ENCODE measurements at regions not wholly inside any gene's neighbourhood (a gene's known extent, or its start where the extent isn't known, plus 50 kb on each side); places are given as distances from the start of the nearest gene placed in this dataset.

- no peaks in the 10 kb centered on the region for H3K36me3 ChIP-seq (ENCODE audit: control insufficient read depth, insufficient read depth, low read length)
- no peak overlapping the region for H3K27ac ChIP-seq (ENCODE audit: insufficient read depth, low read depth, low read length, poor library complexity, severe bottlenecking)
- H3K9me3 ChIP-seq (ENCODE audit: control insufficient read depth, low read length) = no peaks in the 10 kb centered on the region
- 38 to 40% methylated on average over 11 of the region's 11 CpGs for WGBS, 2 experiments
- H3K27me3 ChIP-seq (ENCODE audit: control insufficient read depth, insufficient read depth, low read length, poor library complexity, severe bottlenecking) = no peaks in the 10 kb centered on the region
- H3K4me3 ChIP-seq (ENCODE audit: insufficient read depth, low read depth, low read length) = no peak overlapping the region
- H3K4me1 ChIP-seq (ENCODE audit: control insufficient read depth, insufficient read depth, low read length) = peaks cover 41% of the 10 kb centered on the region
These were observed 66.1 kb upstream of the MLN start for GRCh38 chr6:33869826-33870423.

- H3K4me3 ChIP-seq (ENCODE audit: insufficient read depth, low read depth, low read length) = no peak overlapping the region
- 89 to 92% methylated on average over 5 of the region's 5 CpGs for WGBS, 2 experiments
- H3K36me3 ChIP-seq (ENCODE audit: control insufficient read depth, insufficient read depth, low read length) = no peaks in the 10 kb centered on the region
- H3K9me3 ChIP-seq (ENCODE audit: control insufficient read depth, low read length) = no peaks in the 10 kb centered on the region
- peaks cover 41% of the 10 kb centered on the region for H3K4me1 ChIP-seq (ENCODE audit: control insufficient read depth, insufficient read depth, low read length)
- no peak overlapping the region for H3K27ac ChIP-seq (ENCODE audit: insufficient read depth, low read depth, low read length, poor library complexity, severe bottlenecking)
- no peaks in the 10 kb centered on the region for H3K27me3 ChIP-seq (ENCODE audit: control insufficient read depth, insufficient read depth, low read length, poor library complexity, severe bottlenecking)
These were observed 65.3 kb upstream of the MLN start for GRCh38 chr6:33869121-33869520.

- Histone ChIP-seq H3K36me3 (ENCODE audit: control insufficient read depth, insufficient read depth, low read length) (no peaks in the 10 kb centered on the region), H3K27me3 (ENCODE audit: control insufficient read depth, insufficient read depth, low read length, poor library complexity, severe bottlenecking) (no peaks in the 10 kb centered on the region), H3K27ac (ENCODE audit: insufficient read depth, low read depth, low read length, poor library complexity, severe bottlenecking) (no peak overlapping the region), H3K4me3 (ENCODE audit: insufficient read depth, low read depth, low read length) (no peak overlapping the region), H3K9me3 (ENCODE audit: control insufficient read depth, low read length) (no peaks in the 10 kb centered on the region), H3K4me1 (ENCODE audit: control insufficient read depth, insufficient read depth, low read length) (peaks cover 41% of the 10 kb centered on the region)
- 94 to 96% methylated on average over 3 of the region's 3 CpGs for WGBS, 2 experiments
These were observed 64.3 kb upstream of the MLN start for GRCh38 chr6:33868141-33868540.

GRCh38 chr6:33865478-33866077, 61.8 kb upstream of the MLN start:
- 86 to 93% methylated on average over 4 of the region's 4 CpGs for WGBS, 2 experiments
- H3K36me3 ChIP-seq (ENCODE audit: control insufficient read depth, insufficient read depth, low read length) = no peaks in the 10 kb centered on the region

GRCh38 chr6:33863723-33864440, 60.1 kb upstream of the MLN start:
- Histone ChIP-seq H3K4me1 (ENCODE audit: control insufficient read depth, insufficient read depth, low read length) (peaks cover 1% of the 10 kb centered on the region), H3K4me3 (ENCODE audit: insufficient read depth, low read depth, low read length) (no peak overlapping the region), H3K36me3 (ENCODE audit: control insufficient read depth, insufficient read depth, low read length) (no peaks in the 10 kb centered on the region), H3K9me3 (ENCODE audit: control insufficient read depth, low read length) (no peaks in the 10 kb centered on the region), H3K27ac (ENCODE audit: insufficient read depth, low read depth, low read length, poor library complexity, severe bottlenecking) (no peak overlapping the region), H3K27me3 (ENCODE audit: control insufficient read depth, insufficient read depth, low read length, poor library complexity, severe bottlenecking) (no peaks in the 10 kb centered on the region)
- 92% methylated on average over 6 of the region's 6 CpGs for WGBS, 2 experiments

More at GRCh38 chr6:33865478-33866077, 61.8 kb upstream of the MLN start:
- Histone ChIP-seq H3K4me3 (ENCODE audit: insufficient read depth, low read depth, low read length) (no peak overlapping the region), H3K27me3 (ENCODE audit: control insufficient read depth, insufficient read depth, low read length, poor library complexity, severe bottlenecking) (no peaks in the 10 kb centered on the region), H3K9me3 (ENCODE audit: control insufficient read depth, low read length) (no peaks in the 10 kb centered on the region), H3K4me1 (ENCODE audit: control insufficient read depth, insufficient read depth, low read length) (peaks cover 18% of the 10 kb centered on the region), H3K27ac (ENCODE audit: insufficient read depth, low read depth, low read length, poor library complexity, severe bottlenecking) (no peak overlapping the region)

GRCh38 chr6:33863084-33863483, 59.3 kb upstream of the MLN start:
- H3K36me3 ChIP-seq (ENCODE audit: control insufficient read depth, insufficient read depth, low read length) = no peaks in the 10 kb centered on the region
- H3K27ac ChIP-seq (ENCODE audit: insufficient read depth, low read depth, low read length, poor library complexity, severe bottlenecking) = no peak overlapping the region
- H3K27me3 ChIP-seq (ENCODE audit: control insufficient read depth, insufficient read depth, low read length, poor library complexity, severe bottlenecking) = no peaks in the 10 kb centered on the region
- no peaks in the 10 kb centered on the region for H3K9me3 ChIP-seq (ENCODE audit: control insufficient read depth, low read length)
- H3K4me1 ChIP-seq (ENCODE audit: control insufficient read depth, insufficient read depth, low read length) = no peaks in the 10 kb centered on the region
- 92 to 94% methylated on average over 6 of the region's 6 CpGs for WGBS, 2 experiments
- no peak overlapping the region for H3K4me3 ChIP-seq (ENCODE audit: insufficient read depth, low read depth, low read length)

GRCh38 chr6:33862536-33862935, 58.7 kb upstream of the MLN start:
- H3K27ac ChIP-seq (ENCODE audit: insufficient read depth, low read depth, low read length, poor library complexity, severe bottlenecking) = no peak overlapping the region
- no peaks in the 10 kb centered on the region for H3K27me3 ChIP-seq (ENCODE audit: control insufficient read depth, insufficient read depth, low read length, poor library complexity, severe bottlenecking)
- H3K4me3 ChIP-seq (ENCODE audit: insufficient read depth, low read depth, low read length) = no peak overlapping the region
- WGBS, 2 experiments = 95 to 96% methylated on average over 4 of the region's 4 CpGs
- no peaks in the 10 kb centered on the region for H3K9me3 ChIP-seq (ENCODE audit: control insufficient read depth, low read length)
- no peaks in the 10 kb centered on the region for H3K4me1 ChIP-seq (ENCODE audit: control insufficient read depth, insufficient read depth, low read length)
- no peaks in the 10 kb centered on the region for H3K36me3 ChIP-seq (ENCODE audit: control insufficient read depth, insufficient read depth, low read length)

GRCh38 chr6:33861722-33862121, 57.9 kb upstream of the MLN start:
- no peaks in the 10 kb centered on the region for H3K27me3 ChIP-seq (ENCODE audit: control insufficient read depth, insufficient read depth, low read length, poor library complexity, severe bottlenecking)
- H3K4me3 ChIP-seq (ENCODE audit: insufficient read depth, low read depth, low read length) = no peak overlapping the region
- H3K27ac ChIP-seq (ENCODE audit: insufficient read depth, low read depth, low read length, poor library complexity, severe bottlenecking) = no peak overlapping the region
- WGBS, 2 experiments = 89 to 93% methylated on average over 2 of the region's 2 CpGs
- no peaks in the 10 kb centered on the region for H3K36me3 ChIP-seq (ENCODE audit: control insufficient read depth, insufficient read depth, low read length)
- H3K9me3 ChIP-seq (ENCODE audit: control insufficient read depth, low read length) = no peaks in the 10 kb centered on the region
- H3K4me1 ChIP-seq (ENCODE audit: control insufficient read depth, insufficient read depth, low read length) = no peaks in the 10 kb centered on the region

- Histone ChIP-seq H3K27ac (ENCODE audit: insufficient read depth, low read depth, low read length, poor library complexity, severe bottlenecking) (no peak overlapping the region), H3K9me3 (ENCODE audit: control insufficient read depth, low read length) (no peaks in the 10 kb centered on the region), H3K4me3 (ENCODE audit: insufficient read depth, low read depth, low read length) (no peak overlapping the region), H3K36me3 (ENCODE audit: control insufficient read depth, insufficient read depth, low read length) (no peaks in the 10 kb centered on the region), H3K4me1 (ENCODE audit: control insufficient read depth, insufficient read depth, low read length) (no peaks in the 10 kb centered on the region), H3K27me3 (ENCODE audit: control insufficient read depth, insufficient read depth, low read length, poor library complexity, severe bottlenecking) (no peaks in the 10 kb centered on the region)
- WGBS, 2 experiments = 80 to 82% methylated on average over 7 of the region's 7 CpGs
These were observed 57.1 kb upstream of the MLN start for GRCh38 chr6:33860706-33861474.

- H3K9me3 ChIP-seq (ENCODE audit: control insufficient read depth, low read length) = no peaks in the 10 kb centered on the region
- no peaks in the 10 kb centered on the region for H3K4me1 ChIP-seq (ENCODE audit: control insufficient read depth, insufficient read depth, low read length)
- H3K27ac ChIP-seq (ENCODE audit: insufficient read depth, low read depth, low read length, poor library complexity, severe bottlenecking) = no peak overlapping the region
- H3K36me3 ChIP-seq (ENCODE audit: control insufficient read depth, insufficient read depth, low read length) = no peaks in the 10 kb centered on the region
- WGBS, 2 experiments = 94 to 95% methylated on average over 4 to 5 of the region's 6 CpGs
- no peak overlapping the region for H3K4me3 ChIP-seq (ENCODE audit: insufficient read depth, low read depth, low read length)
- H3K27me3 ChIP-seq (ENCODE audit: control insufficient read depth, insufficient read depth, low read length, poor library complexity, severe bottlenecking) = no peaks in the 10 kb centered on the region
These were observed 56.2 kb upstream of the MLN start for GRCh38 chr6:33860006-33860405.

Measured in ectodermal cell (in vitro differentiated cells).